SK-N-SH treated with all-trans-retinoic acid at 6 μM for 48 hours (cell line): ENCODE measurements at regions not wholly inside any gene's neighbourhood (a gene's known extent, or its start where the extent isn't known, plus 50 kb on each side); places are given as distances from the start of the nearest gene placed in this dataset.
"Not testable (repeated sequence)": the region's sequence is repeated elsewhere in the genome, so short reads cannot be mapped to it uniquely, and the experiment has no call there.

Experiments
- ATAC-seq: fragments of 200-7000 bp; cut with Tn5 transposase; 3 replicates; pipeline ENCODE4 v1.9.1; 2020; ENCODE audit warnings: mild to moderate bottlenecking, moderate library complexity
- ARNTL ChIP-seq: fragments of 450-650 bp; formaldehyde crosslinking; IDR thresholded peaks from 2 replicates; pipeline ENCODE4 v1.5.0; 2020; ENCODE audit warnings: low read depth, mild to moderate bottlenecking, moderate library complexity, borderline replicate concordance
- BACH2 ChIP-seq: fragments of 250-450 bp; sonication (Bioruptor Pico); IDR thresholded peaks from 2 replicates; pipeline ENCODE4 v1.9.0; 2021; ENCODE audit warnings: mild to moderate bottlenecking, borderline replicate concordance
- CREB5 ChIP-seq: fragments of 250-450 bp; sonication (Bioruptor Pico); IDR thresholded peaks from 2 replicates; pipeline ENCODE4 v1.5.1; 2020; ENCODE audit warnings: low read depth, mild to moderate bottlenecking, moderate library complexity
- CSDC2 ChIP-seq: fragments of 250-450 bp; sonication (Bioruptor Pico); IDR thresholded peaks from 2 replicates; pipeline ENCODE4 v1.5.0; 2020; ENCODE audit warnings: mild to moderate bottlenecking, moderate library complexity
- CSRNP3 ChIP-seq: fragments of 250-450 bp; sonication (Bioruptor Pico); IDR thresholded peaks from 2 replicates; pipeline ENCODE4 v1.5.1; 2021; ENCODE audit warnings: mild to moderate bottlenecking, moderate library complexity
- ESRRG ChIP-seq: fragments of 250-450 bp; sonication (Bioruptor Pico); IDR thresholded peaks from 2 replicates; pipeline ENCODE4 v1.6.1; 2021; ENCODE audit warnings: mild to moderate bottlenecking
- OSR1 ChIP-seq: fragments of 250-450 bp; sonication (Bioruptor Pico); IDR thresholded peaks from 2 replicates; pipeline ENCODE4 v1.8.0; 2022; ENCODE audit warnings: moderate library complexity, mild to moderate bottlenecking, inconsistent platforms
- PATZ1 ChIP-seq: fragments of 250-450 bp; sonication (Bioruptor Pico); IDR thresholded peaks from 2 replicates; pipeline ENCODE4 v1.8.0; 2020; ENCODE audit warnings: mild to moderate bottlenecking, moderate library complexity, borderline replicate concordance
- POU6F1 ChIP-seq: fragments of 250-450 bp; sonication (Bioruptor Pico); IDR thresholded peaks from 2 replicates; pipeline ENCODE4 v1.8.0; 2021; ENCODE audit warnings: low read depth, mild to moderate bottlenecking, moderate library complexity, borderline replicate concordance
- PPARA ChIP-seq: fragments of 250-450 bp; sonication (Bioruptor Pico); IDR thresholded peaks from 2 replicates; pipeline ENCODE4 v1.5.0; 2020; ENCODE audit warnings: mild to moderate bottlenecking, borderline replicate concordance
- RARB ChIP-seq: fragments of 250-450 bp; sonication (Bioruptor Pico); IDR thresholded peaks from 2 replicates; pipeline ENCODE4 v1.8.0; 2021; ENCODE audit warnings: mild to moderate bottlenecking, moderate library complexity
- SNAI2 ChIP-seq: fragments of 250-450 bp; sonication (Bioruptor Pico); IDR thresholded peaks from 2 replicates; pipeline ENCODE4 v1.5.0; 2020; ENCODE audit warnings: mild to moderate bottlenecking, moderate library complexity
- TCF4 ChIP-seq: fragments of 250-450 bp; sonication (Bioruptor Pico); IDR thresholded peaks from 2 replicates; pipeline ENCODE4 v1.8.0; 2021; ENCODE audit warnings: mild to moderate bottlenecking, moderate library complexity, borderline replicate concordance
- TSHZ2 ChIP-seq: fragments of 250-450 bp; sonication (Bioruptor Pico); IDR thresholded peaks from 2 replicates; pipeline ENCODE4 v1.5.0; 2020; ENCODE audit warnings: mild to moderate bottlenecking, moderate library complexity
- ZC3H10 ChIP-seq: fragments of 250-450 bp; sonication (Bioruptor Pico); IDR thresholded peaks from 2 replicates; pipeline ENCODE4 v1.5.1; 2021; ENCODE audit warnings: mild to moderate bottlenecking, moderate library complexity
- ZFP3 ChIP-seq: fragments of 250-450 bp; sonication (Bioruptor Pico); IDR thresholded peaks from 2 replicates; pipeline ENCODE4 v1.5.0; 2020; ENCODE audit warnings: mild to moderate bottlenecking, moderate library complexity
- ZFP30 ChIP-seq: fragments of 450-650 bp; formaldehyde crosslinking; IDR thresholded peaks from 2 replicates; pipeline ENCODE4 v1.5.0; 2022; ENCODE audit warnings: mild to moderate bottlenecking, moderate library complexity
- ZNF565 ChIP-seq: fragments of 450-650 bp; formaldehyde crosslinking; conservative IDR thresholded peaks from 2 replicates; pipeline ENCODE4 v1.5.0; 2020; ENCODE audit warnings: low read depth, mild to moderate bottlenecking, moderate library complexity
- ZNF70 ChIP-seq: fragments of 450-650 bp; formaldehyde crosslinking; IDR thresholded peaks from 2 replicates; pipeline ENCODE4 v1.5.0; 2020; ENCODE audit warnings: mild to moderate bottlenecking, moderate library complexity
- ZNF8 ChIP-seq: fragments of 450-650 bp; formaldehyde crosslinking; IDR thresholded peaks from 2 replicates; pipeline ENCODE4 v1.5.0; 2020; ENCODE audit warnings: mild to moderate bottlenecking, moderate library complexity

GRCh38 chr2:84115173-84115857 lies 343.8 kb downstream of the SUCLG1 start:
- ATAC-seq, result no peak
- TF ChIP-seq ZFP3 (CRISPR knock-in tag) (no peak), ZFP30 (no peak), ZNF565 (CRISPR knock-in tag) (no peak), ZC3H10 (CRISPR knock-in tag) (no peak), ZNF70 (CRISPR knock-in tag) (no peak), POU6F1 (CRISPR knock-in tag) (no peak), TCF4 (CRISPR knock-in tag) (no peak), TSHZ2 (CRISPR knock-in tag) (no peak), ESRRG (CRISPR knock-in tag) (no peak), BACH2 (CRISPR knock-in tag) (no peak), CSRNP3 (no peak), SNAI2 (no peak), ARNTL (CRISPR knock-in tag) (no peak), CREB5 (no peak), RARB (CRISPR knock-in tag) (no peak), PATZ1 (CRISPR knock-in tag) (no peak), PPARA (no peak), ZNF8 (CRISPR knock-in tag) (no peak), OSR1 (no peak), CSDC2 (CRISPR knock-in tag) (no peak)
- TF ChIP-seq, all 23 proteins: peak for 0

GRCh38 chr2:84103816-84104527 lies 355.1 kb downstream of the SUCLG1 start:
- ATAC-seq, result not testable (repeated sequence)

- no peak for TF ChIP-seq ZNF565 (CRISPR knock-in tag)
- no peak for TF ChIP-seq CSRNP3
- no peak for TF ChIP-seq ZC3H10 (CRISPR knock-in tag)
- ATAC-seq, result no peak
Measured at GRCh38 chr2:84102274-84102673, 356.8 kb downstream of the SUCLG1 start.
